Fibroblast of pulmonary artery (primary cell): ENCODE measurements at regions not wholly inside any gene's neighbourhood (a gene's known extent, or its start where the extent isn't known, plus 50 kb on each side); places are given as distances from the start of the nearest gene placed in this dataset.

Experiments
- DNase-seq: peaks from one replicate; pipeline ENCODE4 v3.0.0-alpha.2; 2010; ENCODE audit warnings: low read depth
- H3K4me3 ChIP-seq: replicated peaks from 2 replicates; pipeline ENCODE4 v1.5.1; 2011; ENCODE audit warnings: low read depth, mild to moderate bottlenecking, control low read depth, low read length, moderate library complexity
- TF ChIP-seq, protein P1 (sequence below): IDR thresholded peaks from 2 replicates; pipeline ENCODE4 v1.5.1; 2011; ENCODE audit warnings: mild to moderate bottlenecking, control low read depth, low read length, inconsistent platforms; ENCODE audit errors: missing control alignments

- DNase-seq, result no peak
- TF ChIP-seq, protein P1, sequence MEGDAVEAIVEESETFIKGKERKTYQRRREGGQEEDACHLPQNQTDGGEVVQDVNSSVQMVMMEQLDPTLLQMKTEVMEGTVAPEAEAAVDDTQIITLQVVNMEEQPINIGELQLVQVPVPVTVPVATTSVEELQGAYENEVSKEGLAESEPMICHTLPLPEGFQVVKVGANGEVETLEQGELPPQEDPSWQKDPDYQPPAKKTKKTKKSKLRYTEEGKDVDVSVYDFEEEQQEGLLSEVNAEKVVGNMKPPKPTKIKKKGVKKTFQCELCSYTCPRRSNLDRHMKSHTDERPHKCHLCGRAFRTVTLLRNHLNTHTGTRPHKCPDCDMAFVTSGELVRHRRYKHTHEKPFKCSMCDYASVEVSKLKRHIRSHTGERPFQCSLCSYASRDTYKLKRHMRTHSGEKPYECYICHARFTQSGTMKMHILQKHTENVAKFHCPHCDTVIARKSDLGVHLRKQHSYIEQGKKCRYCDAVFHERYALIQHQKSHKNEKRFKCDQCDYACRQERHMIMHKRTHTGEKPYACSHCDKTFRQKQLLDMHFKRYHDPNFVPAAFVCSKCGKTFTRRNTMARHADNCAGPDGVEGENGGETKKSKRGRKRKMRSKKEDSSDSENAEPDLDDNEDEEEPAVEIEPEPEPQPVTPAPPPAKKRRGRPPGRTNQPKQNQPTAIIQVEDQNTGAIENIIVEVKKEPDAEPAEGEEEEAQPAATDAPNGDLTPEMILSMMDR, result no peak
- no peak overlapping the region for H3K4me3 ChIP-seq
These were observed 328.6 kb upstream of the NUDT12 start for GRCh38 chr5:103891151-103891550.

DNA sequence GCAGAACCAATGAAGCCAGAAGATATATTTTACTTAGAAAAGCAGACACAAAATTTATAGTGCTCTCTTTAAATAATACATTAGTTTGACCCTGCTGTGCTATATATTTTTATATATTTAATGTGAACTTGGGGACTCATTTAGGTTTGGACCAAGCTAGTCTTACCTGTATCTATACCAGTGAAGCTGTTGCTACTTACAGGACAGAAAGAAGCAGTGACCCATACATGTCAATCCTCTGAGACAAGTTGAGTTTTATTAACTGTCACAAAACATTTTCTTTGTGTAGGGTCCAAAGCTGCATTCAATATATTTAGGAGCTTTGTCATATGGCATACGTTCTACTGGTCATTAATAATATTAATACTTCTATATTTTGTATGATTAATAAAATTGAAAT lies 327.7 kb upstream of the NUDT12 start:
- no peak overlapping the region for H3K4me3 ChIP-seq
- no peak for DNase-seq
- TF ChIP-seq, protein P1, result no peak

DNA sequence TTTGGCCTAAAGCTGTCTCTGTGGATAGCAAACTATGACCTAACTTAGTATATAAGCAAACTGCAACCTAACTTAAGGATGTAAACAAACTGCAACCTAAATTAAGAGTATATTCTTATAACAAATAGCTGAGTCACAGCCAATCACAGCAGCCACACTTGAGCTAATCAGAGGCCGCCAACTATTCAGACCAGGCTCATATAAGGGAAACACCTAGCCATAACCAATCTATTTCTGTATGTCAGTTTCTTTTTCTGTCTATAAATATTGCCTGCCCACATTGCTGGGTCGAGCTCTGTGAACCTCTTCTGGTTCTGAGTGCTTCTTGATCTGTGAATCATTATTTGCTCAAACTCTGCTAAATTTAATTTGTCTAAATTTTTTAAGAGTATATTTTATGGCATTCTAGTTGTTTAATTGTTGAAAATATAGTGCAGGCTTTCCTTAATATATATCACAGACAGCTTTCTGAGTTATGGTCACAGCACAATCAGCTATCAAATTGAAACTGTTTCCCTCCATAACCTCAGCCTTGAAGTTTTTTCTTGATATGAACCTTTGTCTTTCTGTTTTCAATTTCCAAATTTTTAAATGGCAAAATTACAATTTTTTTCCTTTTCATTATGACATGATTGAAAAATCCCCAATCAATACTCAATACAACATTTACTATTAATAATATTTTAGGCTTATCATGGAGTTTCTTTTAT lies 327.1 kb upstream of the NUDT12 start:
- TF ChIP-seq, protein P1, result no peak
- DNase-seq, result no peak

GRCh38 chr5:103886826-103887225 lies 324.2 kb upstream of the NUDT12 start:
- no peak overlapping the region for H3K4me3 ChIP-seq
- TF ChIP-seq, protein P1, result no peak
- DNase-seq, result no peak

More for the DNA sequence above, 327.1 kb upstream of the NUDT12 start:
- H3K4me3 ChIP-seq, result no peak overlapping the region

GRCh38 chr5:103883143-103883542 lies 320.6 kb upstream of the NUDT12 start:
- DNase-seq, result no peak
- TF ChIP-seq, protein P1, result no peak
- H3K4me3 ChIP-seq, result no peak overlapping the region

DNA sequence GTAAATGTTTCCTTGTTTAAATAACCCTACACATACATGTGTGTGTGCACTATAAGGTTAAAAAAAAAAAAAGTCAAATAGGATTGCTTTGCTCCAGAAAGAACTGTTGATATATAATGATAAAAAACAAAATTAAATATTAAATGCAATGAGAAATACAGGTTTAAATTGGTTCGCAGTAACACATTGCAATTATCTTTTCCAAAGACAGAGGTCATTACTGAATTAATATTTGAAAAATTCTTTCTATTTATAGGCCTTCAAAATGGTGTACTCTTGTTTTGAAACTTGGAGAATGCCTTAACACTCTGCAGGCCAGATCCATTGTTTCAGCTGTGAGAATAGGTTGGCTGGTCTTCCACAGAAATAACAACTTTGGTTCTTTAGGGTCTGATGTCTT lies 319.0 kb upstream of the NUDT12 start:
- no peak for DNase-seq
- H3K4me3 ChIP-seq, result no peak overlapping the region
- TF ChIP-seq, protein P1, result no peak
